Activated naive CD4-positive, alpha-beta T cell treated with Interleukin-2 at 50 U/mL for 16 hours (primary cell): ENCODE measurements at regions not wholly inside any gene's neighbourhood (a gene's known extent, or its start where the extent isn't known, plus 50 kb on each side); places are given as distances from the start of the nearest gene placed in this dataset.
"Not testable (repeated sequence)": the region's sequence is repeated elsewhere in the genome, so short reads cannot be mapped to it uniquely, and the experiment has no call there.

ENCODE experiments used
- DNase-seq: peaks from one replicate; pipeline ENCODE4 v3.0.0-alpha.2; 2020

- DNase-seq = no peak
Measured at GRCh38 chr18:52220062-52220591, 119.9 kb upstream of the DCC start.

- no peak for DNase-seq
Measured at GRCh38 chr18:52222211-52222610, 117.8 kb upstream of the DCC start.

GRCh38 chr18:52227536-52227935, 112.5 kb upstream of the DCC start:
- no peak for DNase-seq

- no peak for DNase-seq
Measured at GRCh38 chr18:52228166-52228565, 111.8 kb upstream of the DCC start.

- no peak for DNase-seq
Measured at GRCh38 chr18:52236131-52236530, 103.9 kb upstream of the DCC start.

- no peak for DNase-seq
Measured at GRCh38 chr18:52237551-52237950, 102.4 kb upstream of the DCC start.

GRCh38 chr18:52242711-52243110, 97.3 kb upstream of the DCC start:
- DNase-seq = no peak

- DNase-seq = no peak
Measured at GRCh38 chr18:52244658-52245057, 95.3 kb upstream of the DCC start.

- no peak for DNase-seq
Measured at GRCh38 chr18:52254367-52254766, 85.6 kb upstream of the DCC start.

GRCh38 chr18:52257417-52257816, 82.6 kb upstream of the DCC start:
- DNase-seq = not testable (repeated sequence)

GRCh38 chr18:52275817-52276216, 64.2 kb upstream of the DCC start:
- DNase-seq = no peak

- no peak for DNase-seq
Measured at GRCh38 chr18:52277785-52278184, 62.2 kb upstream of the DCC start.

- DNase-seq = no peak
Measured at GRCh38 chr18:52278191-52278590, 61.8 kb upstream of the DCC start.

GRCh38 chr18:52280702-52281101, 59.3 kb upstream of the DCC start:
- DNase-seq = no peak

- no peak for DNase-seq
Measured at GRCh38 chr18:52283927-52284326, 56.1 kb upstream of the DCC start.

- DNase-seq = no peak
Measured at GRCh38 chr18:52286675-52287074, 53.3 kb upstream of the DCC start.

- DNase-seq = no peak
Measured at GRCh38 chr18:52287151-52287550, 52.8 kb upstream of the DCC start.

GRCh38 chr18:52288403-52289004, 51.5 kb upstream of the DCC start:
- DNase-seq = no peak

- no peak for DNase-seq
Measured at GRCh38 chr18:52289392-52289791, 50.6 kb upstream of the DCC start.
